HepG2 (cell line): ENCODE measurements at regions not wholly inside any gene's neighbourhood (a gene's known extent, or its start where the extent isn't known, plus 50 kb on each side); places are given as distances from the start of the nearest gene placed in this dataset.

Experiments
- ARID5B ChIP-seq: IDR thresholded peaks from 2 replicates; pipeline ENCODE4 v1.4.0; 2020; ENCODE audit warnings: mild to moderate bottlenecking, missing genetic modification reagents
- BCL3 ChIP-seq: sonication (generic); formaldehyde crosslinking; IDR thresholded peaks from 2 replicates; pipeline ENCODE4 v1.5.1; 2020; ENCODE audit warnings: mild to moderate bottlenecking, missing genetic modification reagents, moderate library complexity
- CREM ChIP-seq, 2 experiments: sonication (generic) in 1 of 2; formaldehyde crosslinking in 1 of 2; IDR thresholded peaks; 2 replicates each; pipeline versions ENCODE4 v1.4.0 to v1.6.1; 2016 to 2020; ENCODE audit warnings: antibody characterized with exemption in 1 of 2, mild to moderate bottlenecking in 1 of 2, missing genetic modification reagents in 1 of 2
- EZH2 ChIP-seq: conservative IDR thresholded peaks from 2 replicates; pipeline ENCODE4 v1.6.1; 2012; ENCODE audit warnings: mild to moderate bottlenecking, low read depth, low read length, moderate library complexity
- HOMEZ ChIP-seq: IDR thresholded peaks from 2 replicates; pipeline ENCODE4 v1.6.1; 2016; ENCODE audit warnings: low read depth
- MXI1 ChIP-seq: IDR thresholded peaks from 3 replicates; pipeline ENCODE4 v1.6.1; 2012; ENCODE audit warnings: low read depth, low read length, inconsistent platforms, borderline replicate concordance
- PBX3 ChIP-seq: sonication (generic); formaldehyde crosslinking; IDR thresholded peaks from 2 replicates; pipeline ENCODE4 v1.8.1; 2023; ENCODE audit warnings: missing genetic modification reagents, inconsistent platforms, borderline replicate concordance
- POLR2A ChIP-seq, 2 experiments: IDR thresholded peaks; 2 replicates each; pipeline ENCODE4 v1.6.1; 2011; ENCODE audit warnings: low read depth in 2 of 2, low read length in 2 of 2, mild to moderate bottlenecking in 1 of 2, moderate library complexity in 1 of 2; ENCODE audit not compliant: insufficient read depth in 1 of 2
- ZFX ChIP-seq: sonication (generic); formaldehyde crosslinking; IDR thresholded peaks from 2 replicates; pipeline ENCODE4 v1.4.0; 2020; ENCODE audit warnings: mild to moderate bottlenecking, low read depth, missing genetic modification reagents, moderate library complexity
- ZKSCAN5 ChIP-seq: sonication (generic); formaldehyde crosslinking; IDR thresholded peaks from 2 replicates; pipeline ENCODE4 v1.5.1; 2020; ENCODE audit warnings: mild to moderate bottlenecking, missing genetic modification reagents
- ZMYM2 ChIP-seq: sonication (generic); formaldehyde crosslinking; IDR thresholded peaks from 2 replicates; pipeline ENCODE4 v1.8.0; 2022; ENCODE audit warnings: mild to moderate bottlenecking, missing genetic modification reagents
- ZMYM3 ChIP-seq: sonication (generic); formaldehyde crosslinking; IDR thresholded peaks from 2 replicates; pipeline ENCODE4 v1.5.1; 2020; ENCODE audit warnings: mild to moderate bottlenecking, missing genetic modification reagents
- ZNF574 ChIP-seq: sonication (generic); formaldehyde crosslinking; IDR thresholded peaks from 2 replicates; pipeline ENCODE4 v1.4.0; 2020; ENCODE audit warnings: missing genetic modification reagents
- ZNF713 ChIP-seq: sonication (generic); formaldehyde crosslinking; IDR thresholded peaks from 2 replicates; pipeline ENCODE4 v1.4.0; 2020; ENCODE audit warnings: mild to moderate bottlenecking, missing genetic modification reagents
- ZNF75D ChIP-seq: sonication (generic); formaldehyde crosslinking; IDR thresholded peaks from 2 replicates; pipeline ENCODE4 v1.8.1; 2023; ENCODE audit warnings: missing genetic modification reagents, mild to moderate bottlenecking, borderline replicate concordance
- ZNF790 ChIP-seq: sonication (generic); formaldehyde crosslinking; IDR thresholded peaks from 2 replicates; pipeline ENCODE4 v1.8.0; 2022; ENCODE audit warnings: missing genetic modification reagents, mild to moderate bottlenecking, borderline replicate concordance

- TF ChIP-seq PBX3 (no peak), ZKSCAN5 (CRISPR knock-in tag) (peak; percentile 92), CREM (IDR thresholded peaks at IDR 0.05) (0 out of 2 replicates have a peak, but pooled peaks have one; percentile 16), CREM (CRISPR knock-in tag; IDR thresholded peaks at IDR 0.05) (no peak), BCL3 (CRISPR knock-in tag) (no peak), ZNF790 (CRISPR knock-in tag) (no peak), POLR2A (IDR thresholded peaks at IDR 0.05; ENCODE audit: insufficient read depth in 1 of 2, low read depth in 2 of 2, low read length in 2 of 2) (no peak), ZMYM3 (peak; percentile 69), ARID5B (CRISPR knock-in tag) (peak; percentile 92), ZFX (peak; percentile 34; the same call in 1 of the 2 replicates), ZMYM2 (peak; percentile 65), HOMEZ (CRISPR knock-in tag) (peak; percentile 95), ZNF713 (CRISPR knock-in tag) (no peak), MXI1 (0 out of 3 replicates have a peak, but pooled peaks have one; percentile 23), EZH2 (no peak), ZNF75D (CRISPR knock-in tag) (no peak), ZNF574 (CRISPR knock-in tag) (no peak)
Observed at GRCh38 chr2:145755019-145755837, 1235.3 kb upstream of the ZEB2 start (continued).
